CD14-positive monocyte (primary cell): ENCODE measurements at regions not wholly inside any gene's neighbourhood (a gene's known extent, or its start where the extent isn't known, plus 50 kb on each side); places are given as distances from the start of the nearest gene placed in this dataset.

Experiments used
- DNase-seq, 3 donors: peaks; one replicate each; pipeline ENCODE4 v3.0.0-alpha.2; 2011 to 2022
- H2AFZ ChIP-seq: 2 replicates; pipeline ENCODE4 v1.6.0; 2012; ENCODE audit warnings: mild to moderate bottlenecking, low read depth, low read length, inconsistent platforms; ENCODE audit not compliant: insufficient read depth, poor library complexity, severe bottlenecking
- H3K27ac ChIP-seq, 2 donors: 1 replicate in 1 of 2; 2 replicates in 1 of 2; pipeline ENCODE4 v1.5.1; 2012 to 2013; ENCODE audit warnings: low read length in 2 of 2, control low read depth in 1 of 2, inconsistent platforms in 1 of 2, low read depth in 1 of 2, mild to moderate bottlenecking in 1 of 2
- H3K27me3 ChIP-seq, 2 donors: one replicate each; pipeline versions ENCODE4 v1.6.0 to v1.6.1; 2011 to 2013; ENCODE audit warnings: low read length in 2 of 2; ENCODE audit not compliant: control insufficient read depth in 2 of 2, insufficient read depth in 2 of 2
- H3K36me3 ChIP-seq, 2 donors: replicated peaks in 1 of 2; 1 replicate in 1 of 2; 2 replicates in 1 of 2; pipeline versions ENCODE4 v1.5.1 to v1.6.1; 2012 to 2013; ENCODE audit warnings: low read length in 2 of 2, control low read depth in 1 of 2, inconsistent platforms in 1 of 2, mild to moderate bottlenecking in 1 of 2; ENCODE audit not compliant: insufficient read depth in 2 of 2, control insufficient read depth in 1 of 2
- H3K4me1 ChIP-seq, 2 donors: 1 replicate in 1 of 2; 2 replicates in 1 of 2; pipeline versions ENCODE4 v1.5.1 to v1.6.1; 2012 to 2013; ENCODE audit warnings: low read length in 2 of 2, control low read depth in 1 of 2, inconsistent platforms in 1 of 2, mild to moderate bottlenecking in 1 of 2, moderate library complexity in 1 of 2; ENCODE audit not compliant: insufficient read depth in 2 of 2, control insufficient read depth in 1 of 2
- H3K4me2 ChIP-seq: replicated peaks from 2 replicates; pipeline ENCODE3; 2012; ENCODE audit warnings: low read length, moderate library complexity, mild to moderate bottlenecking; ENCODE audit not compliant: poor library complexity, severe bottlenecking; ENCODE audit errors: extremely low read depth
- H3K4me3 ChIP-seq, 3 experiments: fragments of 200-600 bp in 1 of 3; sonication (generic) in 1 of 3; replicated peaks in 1 of 3; 1 replicate in 2 of 3; 2 replicates in 1 of 3; pipeline ENCODE4 v1.5.1; 2011 to 2013; ENCODE audit warnings: low read length in 3 of 3, mild to moderate bottlenecking in 3 of 3, control low read depth in 2 of 3, low read depth in 2 of 3, inconsistent platforms in 1 of 3, moderate library complexity in 1 of 3
- H3K79me2 ChIP-seq: 2 replicates; pipeline ENCODE4 v1.6.0; 2012; ENCODE audit warnings: mild to moderate bottlenecking, control low read depth, inconsistent platforms, low read length, moderate library complexity; ENCODE audit not compliant: insufficient read depth
- H3K9ac ChIP-seq: 2 replicates; pipeline ENCODE4 v1.6.0; 2017; ENCODE audit warnings: low read length, mild to moderate bottlenecking; ENCODE audit not compliant: insufficient read depth, poor library complexity, severe bottlenecking
- H3K9me3 ChIP-seq, 2 donors: replicated peaks in 1 of 2; 1 replicate in 1 of 2; 2 replicates in 1 of 2; pipeline versions ENCODE4 v1.5.1 to v1.6.1; 2012 to 2013; ENCODE audit warnings: low read length in 2 of 2, control low read depth in 1 of 2; ENCODE audit not compliant: control insufficient read depth in 1 of 2, insufficient read depth in 1 of 2
- H4K20me1 ChIP-seq: 2 replicates; pipeline ENCODE4 v1.6.0; 2012; ENCODE audit warnings: mild to moderate bottlenecking, low read length, control low read depth, moderate library complexity; ENCODE audit not compliant: insufficient read depth
- H3K27ac Mint-ChIP-seq, 7 donors: one replicate each; pipeline ENCODE4 v1.8.0; 2020; ENCODE audit warnings: mild to moderate bottlenecking in 7 of 7, mixed read lengths in 7 of 7, moderate library complexity in 6 of 7, inconsistent platforms in 2 of 7
- H3K27me3 Mint-ChIP-seq, 3 donors: one replicate each; pipeline ENCODE4 v1.8.0; 2021 to 2022; ENCODE audit warnings: low read depth in 3 of 3, mild to moderate bottlenecking in 3 of 3, mixed read lengths in 3 of 3, moderate library complexity in 3 of 3, inconsistent platforms in 1 of 3
- H3K36me3 Mint-ChIP-seq, 2 donors: one replicate each; pipeline ENCODE4 v1.8.0; 2020; ENCODE audit warnings: mixed read lengths in 2 of 2, inconsistent platforms in 1 of 2, mild to moderate bottlenecking in 1 of 2
- H3K4me1 Mint-ChIP-seq: one replicate; pipeline ENCODE4 v1.8.0; 2020; ENCODE audit warnings: mild to moderate bottlenecking, mixed read lengths
- H3K4me3 Mint-ChIP-seq, 2 donors: one replicate each; pipeline ENCODE4 v1.8.0; 2020; ENCODE audit warnings: mild to moderate bottlenecking in 2 of 2, mixed read lengths in 2 of 2, moderate library complexity in 1 of 2
- H3K9me3 Mint-ChIP-seq, 7 donors: one replicate each; pipeline ENCODE4 v1.8.0; 2020 to 2022; ENCODE audit warnings: mixed read lengths in 7 of 7, mild to moderate bottlenecking in 6 of 7, moderate library complexity in 6 of 7, inconsistent platforms in 2 of 7
- CTCF ChIP-seq: fragments of 200-600 bp; IDR thresholded peaks from one replicate; pipeline ENCODE4 v1.8.0; 2022; ENCODE audit warnings: antibody characterized with exemption, mild to moderate bottlenecking
- WGBS: methylation state at CpG from one replicate; pipeline ENCODE4 v1.1.5; 2013; ENCODE audit warnings: missing lambda C conversion rate; ENCODE audit not compliant: insufficient coverage; 5-methylcytosine and 5-hydroxymethylcytosine counted together
- intact Hi-C, 2 donors: fragments of 100-400 bp; cut with micrococcal nuclease; formaldehyde crosslinking; loops; one replicate each; pipeline versions ENCODE4 v1.15.0 to v1.15.1; 2023

GRCh38 chr17:63125987-63126386 lies 160.0 kb downstream of the TANC2 start:
- no peak overlapping the region for H3K27ac Mint-ChIP-seq
- Histone ChIP-seq H3K4me1 (no peaks in the 10 kb centered on the region), H3K36me3 (no peaks in the 10 kb centered on the region), H3K4me2 (no peak overlapping the region), H4K20me1 (no peaks in the 10 kb centered on the region), H3K27ac (no peak overlapping the region), H2AFZ (no peak overlapping the region), H3K27me3 (no peaks in the 10 kb centered on the region), H3K79me2 (no peaks in the 10 kb centered on the region), H3K4me3 (no peak overlapping the region), H3K9me3 (no peaks in the 10 kb centered on the region), H3K9ac (no peak overlapping the region)
- no peak for DNase-seq
- H3K27me3 Mint-ChIP-seq: peaks cover 0 to 1% (median 0%) of the 10 kb centered on the region in 3 donors
- H3K4me1 Mint-ChIP-seq: peaks cover 5% of the 10 kb centered on the region
- H3K36me3 Mint-ChIP-seq: no peaks in the 10 kb centered on the region
- intact Hi-C loops: no loop called here
- TF ChIP-seq CTCF: no peak
- H3K4me3 Mint-ChIP-seq: no peak overlapping the region
- H3K9me3 Mint-ChIP-seq: peaks cover 0 to 3% (median 0%) of the 10 kb centered on the region in 7 donors
- WGBS: no CpG with 5 or more reads among the region's 3 CpGs

GRCh38 chr17:63126607-63127006 lies 160.6 kb downstream of the TANC2 start:
- Histone ChIP-seq H2AFZ (no peak overlapping the region), H3K4me3 (no peak overlapping the region), H3K4me1 (no peaks in the 10 kb centered on the region), H3K27me3 (no peaks in the 10 kb centered on the region), H4K20me1 (no peaks in the 10 kb centered on the region), H3K4me2 (no peak overlapping the region), H3K27ac (no peak overlapping the region), H3K9me3 (no peaks in the 10 kb centered on the region), H3K36me3 (no peaks in the 10 kb centered on the region), H3K9ac (no peak overlapping the region), H3K79me2 (no peaks in the 10 kb centered on the region)
- Mint-ChIP-seq H3K4me1 (peaks cover 5% of the 10 kb centered on the region), H3K4me3 (no peak overlapping the region), H3K9me3 (peaks cover 0 to 3% (median 0%) of the 10 kb centered on the region in 7 donors), H3K36me3 (no peaks in the 10 kb centered on the region), H3K27me3 (peaks cover 0 to 1% (median 0%) of the 10 kb centered on the region in 3 donors), H3K27ac (no peak overlapping the region)
- no peak for TF ChIP-seq CTCF
- intact Hi-C loops: no loop called here
- no peak for DNase-seq
- WGBS: 100% methylated on average over 1 of the region's 3 CpGs
